HCT116 (cell line): ENCODE measurements at regions not wholly inside any gene's neighbourhood (a gene's known extent, or its start where the extent isn't known, plus 50 kb on each side); places are given as distances from the start of the nearest gene placed in this dataset.

Source experiments
- ATAC-seq: fragments of 200-7000 bp; cut with Tn5 transposase; 2 replicates; pipeline ENCODE4 v1.9.1; 2020; ENCODE audit warnings: mild to moderate bottlenecking, moderate library complexity
- BruUV-seq: library from RNA; stranded (reverse); fragments of 400-500 nt; replicated peaks from 2 replicates; lab custom pipeline; 2021; lab: Mats Ljungman, UMichigan
- CTCF ChIA-PET: fragments of 300-600 bp; sonication (Branson Sonifier 250); formaldehyde crosslinking; loops from one replicate; lab custom pipeline; 2021; ENCODE audit warnings: antibody characterized with exemption; lab: Charles Lee
- POLR2A ChIA-PET: fragments of 300-600, 350-600 bp; sonication (Branson Sonifier 250); formaldehyde crosslinking; loops from one replicate; lab custom pipeline; 2021; ENCODE audit warnings: antibody characterized with exemption; lab: Charles Lee
- RAD21 ChIA-PET, 2 experiments: fragments of 300-600 bp; sonication (Branson Sonifier 250); formaldehyde crosslinking; loops; one replicate each; lab custom pipeline; 2023; ENCODE audit warnings: low total read pairs in 2 of 2; ENCODE audit not compliant: uncharacterized antibody in 2 of 2, unreplicated experiment in 2 of 2, low non-redundant PET in 1 of 2; lab: Charles Lee
- DNase-seq: peaks from one replicate; pipeline ENCODE4 v3.0.0-alpha.2; 2010; ENCODE audit warnings: low read depth, low spot score
- H2AFZ ChIP-seq: fragments of 200-600 bp; shearing (Covaris generic), sonication (generic); 2 replicates; pipeline ENCODE4 v1.6.1; 2017; ENCODE audit warnings: low read depth, mixed run types, mixed read lengths, antibody characterized with exemption, low read length; ENCODE audit not compliant: poor library complexity, severe bottlenecking
- H3K27ac ChIP-seq: 2 replicates; pipeline ENCODE4 v1.5.1; 2012; ENCODE audit warnings: low read depth, low read length
- H3K27me3 ChIP-seq: fragments of 200-600 bp; sonication (generic); 2 replicates; pipeline ENCODE4 v1.6.1; 2016; ENCODE audit warnings: mixed run types, low read length, mixed read lengths; ENCODE audit not compliant: insufficient read depth
- H3K36me3 ChIP-seq, 2 experiments: fragments of 200-500 bp in 1 of 2; fragments of 200-600 bp in 1 of 2; sonication (Bioruptor generic) in 1 of 2; sonication (generic) in 1 of 2; 2 replicates each; pipeline versions ENCODE4 v1.5.1 to v1.6.1; 2014 to 2016; ENCODE audit warnings: low read length in 2 of 2, inconsistent platforms in 1 of 2, mixed read lengths in 1 of 2, mixed run types in 1 of 2; ENCODE audit not compliant: insufficient read depth in 2 of 2, control insufficient read depth in 1 of 2
- H3K4me1 ChIP-seq, 2 experiments: fragments of 200-600 bp in 1 of 2; sonication (generic) in 1 of 2; 2 replicates each; pipeline versions ENCODE4 v1.5.1 to v1.6.1; 2012 to 2017; ENCODE audit warnings: low read length in 2 of 2, inconsistent platforms in 1 of 2, mild to moderate bottlenecking in 1 of 2, mixed read lengths in 1 of 2, mixed run types in 1 of 2, moderate library complexity in 1 of 2; ENCODE audit not compliant: insufficient read depth in 2 of 2, control insufficient read depth in 1 of 2
- H3K4me2 ChIP-seq: fragments of 200-600 bp; sonication (generic); 2 replicates; pipeline ENCODE4 v1.6.1; 2017; ENCODE audit warnings: mixed run types, low read length, mixed read lengths
- H3K4me3 ChIP-seq, 2 experiments: fragments of 200-600 bp in 1 of 2; sonication (generic) in 1 of 2; replicated peaks in 1 of 2; 2 replicates each; pipeline ENCODE4 v1.5.1; 2011 to 2016; ENCODE audit warnings: low read length in 2 of 2, control low read depth in 1 of 2, low read depth in 1 of 2, mild to moderate bottlenecking in 1 of 2, mixed read lengths in 1 of 2, mixed run types in 1 of 2
- H3K79me2 ChIP-seq: fragments of 200-600 bp; sonication (generic); 2 replicates; pipeline ENCODE4 v1.6.1; 2017; ENCODE audit warnings: mild to moderate bottlenecking, mixed run types, low read length, moderate library complexity, mixed read lengths; ENCODE audit not compliant: insufficient read depth
- H3K9ac ChIP-seq: fragments of 200-600 bp; sonication (generic); 2 replicates; pipeline ENCODE4 v1.6.1; 2016; ENCODE audit warnings: low read length, mixed read lengths
- H3K9me2 ChIP-seq: fragments of 200-600 bp; sonication (generic), shearing (Covaris generic); 2 replicates; pipeline ENCODE4 v1.6.1; 2017; ENCODE audit warnings: mixed run types, mild to moderate bottlenecking, moderate library complexity; ENCODE audit not compliant: insufficient read depth
- H3K9me3 ChIP-seq, 2 experiments: fragments of 200-500 bp in 1 of 2; fragments of 200-600 bp in 1 of 2; sonication (Bioruptor generic) in 1 of 2; sonication (generic) in 1 of 2; 2 replicates each; pipeline ENCODE4 v1.6.1; 2014 to 2017; ENCODE audit warnings: low read length in 2 of 2, mixed read lengths in 2 of 2, inconsistent platforms in 1 of 2, low read depth in 1 of 2, mild to moderate bottlenecking in 1 of 2, mixed run types in 1 of 2, moderate library complexity in 1 of 2; ENCODE audit not compliant: control insufficient read depth in 1 of 2, insufficient read depth in 1 of 2
- H4K20me1 ChIP-seq: fragments of 200-600 bp; sonication (generic), shearing (Covaris generic); 2 replicates; pipeline ENCODE4 v1.6.1; 2017; ENCODE audit warnings: mixed run types, mild to moderate bottlenecking, moderate library complexity; ENCODE audit not compliant: insufficient read depth
- CBX3 ChIP-seq: IDR thresholded peaks from 2 replicates; pipeline ENCODE4 v1.6.1; 2012; ENCODE audit warnings: low read depth
- CTCF ChIP-seq, 3 experiments: fragments of 200-600 bp in 1 of 3; sonication (generic) in 1 of 3; IDR thresholded peaks in 2 of 3; conservative IDR thresholded peaks in 1 of 3; 2 replicates each; pipeline ENCODE4 v1.5.1; 2012 to 2017; ENCODE audit warnings: low read depth in 2 of 3, low read length in 2 of 3, antibody characterized with exemption in 1 of 3, borderline replicate concordance in 1 of 3, control low read depth in 1 of 3, mild to moderate bottlenecking in 1 of 3, mixed read lengths in 1 of 3, mixed run types in 1 of 3, moderate library complexity in 1 of 3; ENCODE audit not compliant: insufficient read depth in 1 of 3
- EZH2 ChIP-seq: fragments of 200-600 bp; sonication (generic); IDR thresholded peaks from 2 replicates; pipeline ENCODE4 v1.6.1; 2017; ENCODE audit warnings: antibody characterized with exemption, mixed run types
- EZH2phosphoT487 ChIP-seq: fragments of 200-600 bp; IDR thresholded peaks from 2 replicates; pipeline ENCODE4 v1.6.1; 2018; ENCODE audit warnings: antibody characterized with exemption, borderline replicate concordance
- FOSL1 ChIP-seq: IDR thresholded peaks from 2 replicates; pipeline ENCODE4 v1.6.1; 2012; ENCODE audit warnings: low read depth
- RAD21 ChIP-seq: IDR thresholded peaks from 2 replicates; pipeline ENCODE4 v1.6.1; 2012; ENCODE audit warnings: low read depth, mild to moderate bottlenecking
- REST ChIP-seq: IDR thresholded peaks from 2 replicates; pipeline ENCODE4 v1.6.1; 2012; ENCODE audit warnings: low read depth
- SP1 ChIP-seq: IDR thresholded peaks from 2 replicates; pipeline ENCODE4 v1.6.1; 2012; ENCODE audit warnings: low read depth
- ZNF274 ChIP-seq: fragments of 200-500 bp; sonication (Bioruptor generic); IDR thresholded peaks from 2 replicates; pipeline ENCODE4 v1.6.1; 2014; ENCODE audit warnings: mild to moderate bottlenecking, low read depth, low read length, inconsistent platforms
- intact Hi-C: fragments of 100-400 bp; cut with micrococcal nuclease; formaldehyde crosslinking; loops from 2 replicates; pipeline ENCODE4 v1.10.0; 2022

GRCh38 chr9:110028676-110029075 lies 179.3 kb downstream of the C9orf152 start (continued):
- TF ChIP-seq CTCF (IDR thresholded peaks at IDR 0.05 in 2 of 3, conservative IDR thresholded peaks at IDR 0.05 in 1 of 3; ENCODE audit: borderline replicate concordance in 1 of 3, insufficient read depth in 1 of 3, low read depth in 2 of 3, low read length in 2 of 3) (no peak), FOSL1 (no peak), SP1 (no peak), ZNF274 (no peak), EZH2 (no peak), CBX3 (no peak), EZH2phosphoT487 (no peak), RAD21 (no peak)

GRCh38 chr9:110029429-110029955 lies 178.5 kb downstream of the C9orf152 start:
- Histone ChIP-seq H3K9me2 (no peaks in the 10 kb centered on the region), H3K9me3 (no peaks in the 10 kb centered on the region), H3K9ac (no peak overlapping the region), H3K27me3 (no peaks in the 10 kb centered on the region), H3K27ac (no peak overlapping the region), H3K4me1 (peaks cover 0 to 26% of the 10 kb centered on the region in 2 experiments; a peak in 1 of 4 replicates), H3K79me2 (no peaks in the 10 kb centered on the region), H2AFZ (no peak overlapping the region), H3K4me3 (no peak overlapping the region), H3K36me3 (no peaks in the 10 kb centered on the region), H3K4me2 (no peak overlapping the region), H4K20me1 (no peaks in the 10 kb centered on the region)
- DNase-seq (no peak), ATAC-seq (no peak)
- CTCF ChIA-PET = no interaction called here
- POLR2A ChIA-PET = no interaction called here
- intact Hi-C loops = no loop called here
- no peak for TF ChIP-seq REST
- RAD21 ChIA-PET = no interaction called here
- no TSS peak for BruUV-seq
